Tibial nerve (tissue), 4 donors: ENCODE measurements at regions not wholly inside any gene's neighbourhood (a gene's known extent, or its start where the extent isn't known, plus 50 kb on each side); places are given as distances from the start of the nearest gene placed in this dataset.

Experiments
- EP300 ChIP-seq, 2 donors: sonication (generic); formaldehyde crosslinking; IDR thresholded peaks; one replicate each; pipeline ENCODE4 v1.6.1; 2017; ENCODE audit warnings: antibody characterized with exemption in 2 of 2, mild to moderate bottlenecking in 1 of 2
- POLR2A ChIP-seq, 2 donors: fragments of 450-650 bp; IDR thresholded peaks; one replicate each; pipeline ENCODE4 v1.6.1; 2017; ENCODE audit warnings: antibody characterized with exemption in 2 of 2, mild to moderate bottlenecking in 2 of 2, moderate library complexity in 2 of 2
- TF ChIP-seq, protein P1 (sequence below), 5 experiments: fragments of 200-600 bp in 3 of 5; fragments of 450-650 bp in 2 of 5; sonication (generic) in 3 of 5; IDR thresholded peaks; one replicate each; pipeline ENCODE4 v1.5.1; 2016 to 2019; ENCODE audit warnings: antibody characterized with exemption in 5 of 5, mild to moderate bottlenecking in 3 of 5, moderate library complexity in 2 of 5

DNA sequence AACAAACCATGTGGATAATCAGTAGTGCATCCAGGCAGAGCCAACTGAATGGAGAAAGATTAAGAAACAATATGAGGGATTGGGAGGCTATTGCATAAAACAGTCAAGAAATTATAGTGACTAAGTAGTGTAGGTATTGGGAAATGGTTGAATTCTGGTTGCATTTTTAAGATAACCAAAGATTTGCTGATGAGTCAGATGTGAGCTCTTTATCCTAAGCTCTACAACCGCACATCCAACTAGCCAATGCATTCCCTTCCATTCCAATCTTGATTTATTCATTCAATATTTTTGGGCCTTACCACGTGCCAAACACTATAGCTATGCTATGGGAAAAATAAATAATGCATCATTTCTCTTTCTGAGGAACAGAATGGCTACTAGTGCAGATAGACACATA, 524.5 kb upstream of the RGMB start:
- TF ChIP-seq POLR2A (IDR thresholded peaks at IDR 0.05) (no peak), EP300 (IDR thresholded peaks at IDR 0.05) (no peak)
- TF ChIP-seq, protein P1, sequence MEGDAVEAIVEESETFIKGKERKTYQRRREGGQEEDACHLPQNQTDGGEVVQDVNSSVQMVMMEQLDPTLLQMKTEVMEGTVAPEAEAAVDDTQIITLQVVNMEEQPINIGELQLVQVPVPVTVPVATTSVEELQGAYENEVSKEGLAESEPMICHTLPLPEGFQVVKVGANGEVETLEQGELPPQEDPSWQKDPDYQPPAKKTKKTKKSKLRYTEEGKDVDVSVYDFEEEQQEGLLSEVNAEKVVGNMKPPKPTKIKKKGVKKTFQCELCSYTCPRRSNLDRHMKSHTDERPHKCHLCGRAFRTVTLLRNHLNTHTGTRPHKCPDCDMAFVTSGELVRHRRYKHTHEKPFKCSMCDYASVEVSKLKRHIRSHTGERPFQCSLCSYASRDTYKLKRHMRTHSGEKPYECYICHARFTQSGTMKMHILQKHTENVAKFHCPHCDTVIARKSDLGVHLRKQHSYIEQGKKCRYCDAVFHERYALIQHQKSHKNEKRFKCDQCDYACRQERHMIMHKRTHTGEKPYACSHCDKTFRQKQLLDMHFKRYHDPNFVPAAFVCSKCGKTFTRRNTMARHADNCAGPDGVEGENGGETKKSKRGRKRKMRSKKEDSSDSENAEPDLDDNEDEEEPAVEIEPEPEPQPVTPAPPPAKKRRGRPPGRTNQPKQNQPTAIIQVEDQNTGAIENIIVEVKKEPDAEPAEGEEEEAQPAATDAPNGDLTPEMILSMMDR (IDR thresholded peaks at IDR 0.05), result no peak
